ENCODE measurements at regions not wholly inside any gene's neighbourhood (a gene's known extent, or its start where the extent isn't known, plus 50 kb on each side); places are given as distances from the start of the nearest gene placed in this dataset.

DNA sequence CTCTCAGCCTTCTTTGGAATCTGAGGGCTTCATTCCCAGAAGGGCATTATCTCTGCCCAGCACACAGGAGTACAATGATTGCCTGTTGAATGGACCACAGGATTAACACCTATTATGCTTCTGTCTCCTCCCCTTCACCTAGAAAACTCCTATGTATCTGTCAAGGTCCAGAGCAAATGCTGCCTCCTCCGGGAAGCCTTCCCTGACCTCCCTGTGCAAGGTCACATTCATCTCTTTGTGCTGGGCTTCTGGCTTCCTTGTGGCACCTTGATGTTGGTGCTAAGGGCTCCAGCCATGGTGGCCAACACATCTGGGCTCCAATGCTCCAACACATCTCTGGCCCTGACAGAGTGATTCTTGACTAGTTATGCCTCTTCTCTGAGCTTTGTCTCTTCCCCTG lies 49.9 kb upstream of the ATP2B2 start:
- no peak for DNase-seq (ENCODE audit: low spot score)

DNA sequence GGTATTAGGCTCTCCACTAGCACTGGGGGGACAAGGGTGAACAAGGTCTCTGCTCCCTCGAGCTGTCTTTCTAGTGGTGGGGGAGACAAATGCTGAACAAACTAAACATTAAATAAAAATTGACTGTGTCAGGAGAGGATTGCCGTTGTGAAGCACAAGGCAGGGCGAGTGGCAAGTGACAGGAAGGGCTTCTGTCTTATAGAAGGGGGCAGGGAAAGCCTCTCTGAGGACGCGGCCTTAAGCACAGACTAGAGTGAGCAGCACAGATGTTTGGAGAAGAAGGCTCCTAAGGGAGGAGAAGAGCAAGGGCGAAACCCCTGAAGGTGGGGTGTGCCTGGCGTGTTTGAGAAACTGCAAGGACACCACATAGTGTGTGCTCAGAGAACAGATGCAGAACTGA lies 50.9 kb upstream of the ATP2B2 start:
- no peak for DNase-seq (ENCODE audit: low spot score)

DNA sequence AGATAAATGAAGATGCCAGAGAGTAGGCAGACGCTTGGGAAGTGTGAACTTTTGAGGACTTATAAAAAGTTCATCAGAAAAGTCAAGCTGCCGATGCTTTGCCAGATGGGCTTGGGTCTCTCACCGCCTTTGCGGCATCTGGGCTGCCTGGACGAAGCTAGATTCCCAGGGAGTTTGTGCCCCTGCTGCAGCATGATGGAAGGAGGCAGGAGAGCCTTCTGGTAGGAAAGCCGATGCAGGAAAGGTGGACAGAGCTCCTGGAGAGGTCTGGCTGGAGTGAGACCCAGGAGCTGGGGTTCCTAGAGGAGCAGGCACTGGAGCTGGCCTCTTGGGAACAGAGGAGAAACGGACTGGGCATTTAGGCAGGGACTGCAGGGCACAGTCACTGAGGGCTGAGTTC lies 51.9 kb upstream of the ATP2B2 start:
- no peak for DNase-seq (ENCODE audit: low spot score)

DNA sequence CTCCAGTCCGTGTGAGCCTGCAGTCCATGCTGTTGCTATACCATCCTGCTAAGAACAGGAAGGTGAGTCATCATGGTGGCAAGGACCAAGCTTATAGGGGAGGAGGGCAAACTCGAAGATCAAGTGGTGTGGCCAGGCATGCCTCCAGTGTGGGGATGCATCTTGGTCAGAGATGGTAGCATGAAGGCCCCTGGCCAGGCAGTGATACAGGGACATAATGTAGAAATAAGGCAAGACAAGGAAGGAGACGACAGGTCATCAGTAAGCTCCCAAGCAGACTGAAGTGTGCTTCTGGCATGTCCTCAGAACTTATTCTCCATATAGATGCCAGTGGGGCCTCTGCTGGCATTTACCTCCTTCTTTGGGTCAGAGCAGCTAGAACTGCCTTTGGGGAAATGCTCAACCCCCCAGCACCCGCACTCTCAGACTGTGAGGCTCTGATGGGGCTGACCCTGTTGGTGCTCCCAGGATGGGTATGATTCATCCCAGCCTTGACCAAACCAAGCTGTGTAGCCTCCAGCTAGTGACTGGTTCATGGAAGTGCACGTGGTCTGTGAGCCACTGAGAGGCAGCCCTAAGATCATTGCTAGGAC lies 52.5 kb upstream of the ATP2B2 start:
- peak; percentile 79 for DNase-seq (ENCODE audit: low spot score)

DNA sequence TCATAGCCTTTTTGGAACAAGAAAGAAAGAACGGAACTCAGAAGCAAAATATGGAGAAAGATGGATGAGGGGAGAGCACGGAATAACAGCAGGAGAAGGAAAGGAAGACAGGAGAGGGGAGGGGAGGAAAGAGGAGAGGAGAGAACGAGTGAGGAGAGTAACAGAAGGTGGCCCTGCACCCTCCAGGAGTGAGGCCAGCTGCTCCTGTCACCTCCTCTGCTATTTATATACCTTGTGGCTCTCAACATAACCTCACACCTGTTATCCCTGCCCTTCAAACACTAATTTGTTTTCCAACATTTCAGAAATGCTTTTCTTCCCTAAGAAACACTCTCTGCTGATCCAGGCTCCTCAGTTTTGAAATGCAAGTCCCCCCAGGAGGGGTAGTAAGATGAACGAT lies 53.4 kb upstream of the ATP2B2 start:
- no peak for DNase-seq (ENCODE audit: low spot score)

DNA sequence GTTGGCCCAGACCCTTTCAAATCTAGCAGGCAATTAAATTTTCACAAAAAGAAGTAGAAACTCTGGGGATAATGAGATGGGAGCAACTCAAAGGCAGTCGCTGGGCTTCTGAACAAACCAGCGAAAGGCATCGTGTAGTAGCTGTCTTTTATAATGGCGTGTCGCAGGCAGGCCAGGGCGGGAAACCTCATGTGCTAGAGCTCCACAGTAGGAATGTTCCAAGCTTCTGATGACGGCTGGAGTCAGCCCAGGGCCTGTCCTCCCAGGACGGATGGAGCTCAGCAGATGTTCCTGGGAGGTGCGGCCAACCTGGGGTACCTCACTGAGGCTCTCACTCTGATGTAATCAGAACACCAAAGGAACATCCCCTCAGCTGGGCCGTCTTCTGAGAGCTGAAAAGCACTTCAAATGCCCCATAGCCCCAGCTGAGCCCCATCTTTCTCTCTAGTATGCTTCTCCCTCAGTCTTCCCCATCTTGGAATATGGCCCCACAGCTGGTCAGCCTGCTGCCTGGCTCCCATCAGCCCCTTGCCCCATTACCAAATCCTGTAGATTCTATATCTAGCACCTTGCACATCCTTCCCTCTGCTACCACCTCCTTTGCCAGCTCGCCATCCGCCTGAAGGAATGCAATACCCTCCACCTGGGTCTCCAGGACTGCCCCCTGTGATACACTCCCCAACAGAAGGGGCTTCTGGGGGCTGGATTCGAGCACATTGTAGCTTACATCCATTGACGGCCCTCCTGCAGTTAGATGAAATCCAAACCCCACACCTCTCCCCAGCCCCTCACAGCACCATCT lies 54.9 kb upstream of the ATP2B2 start:
- no peak for DNase-seq (ENCODE audit: low spot score)

DNA sequence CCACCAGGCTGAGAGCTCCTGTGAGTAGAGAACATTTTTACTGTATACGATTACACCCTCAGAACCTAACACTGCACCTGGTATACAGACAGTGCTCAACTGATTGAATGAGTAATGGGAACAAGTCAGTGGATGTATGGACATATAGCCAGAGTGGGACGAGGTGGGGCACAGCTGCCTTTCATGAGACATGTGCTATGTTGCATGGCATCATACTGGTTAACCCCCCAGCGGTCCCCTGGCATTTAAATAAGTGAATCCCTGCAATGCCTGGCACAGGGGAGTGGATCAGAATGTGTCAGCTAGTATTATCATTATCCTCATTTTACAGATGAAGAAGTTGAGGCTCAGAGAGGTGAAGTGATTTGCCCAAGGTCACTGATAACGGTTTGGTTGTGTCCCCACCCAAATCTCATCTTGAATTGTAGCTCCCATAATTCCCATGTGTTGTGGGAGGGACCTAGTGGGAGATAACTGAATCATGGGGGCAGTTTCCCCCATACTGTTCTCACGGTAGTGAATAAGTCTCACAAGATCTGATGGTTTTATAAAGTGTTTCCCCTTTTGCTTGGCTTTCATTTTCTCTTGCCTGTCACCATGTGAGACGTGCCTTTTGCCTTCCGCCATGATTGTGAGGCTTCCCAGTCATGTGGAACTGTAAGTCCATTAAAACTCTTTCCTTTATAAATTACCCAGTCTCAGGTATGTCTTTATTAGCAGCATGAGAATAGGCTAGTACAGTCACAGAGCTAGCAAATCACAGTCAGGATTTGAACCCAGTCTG lies 56.0 kb upstream of the ATP2B2 start:
- DNase-seq (ENCODE audit: low spot score): no peak

DNA sequence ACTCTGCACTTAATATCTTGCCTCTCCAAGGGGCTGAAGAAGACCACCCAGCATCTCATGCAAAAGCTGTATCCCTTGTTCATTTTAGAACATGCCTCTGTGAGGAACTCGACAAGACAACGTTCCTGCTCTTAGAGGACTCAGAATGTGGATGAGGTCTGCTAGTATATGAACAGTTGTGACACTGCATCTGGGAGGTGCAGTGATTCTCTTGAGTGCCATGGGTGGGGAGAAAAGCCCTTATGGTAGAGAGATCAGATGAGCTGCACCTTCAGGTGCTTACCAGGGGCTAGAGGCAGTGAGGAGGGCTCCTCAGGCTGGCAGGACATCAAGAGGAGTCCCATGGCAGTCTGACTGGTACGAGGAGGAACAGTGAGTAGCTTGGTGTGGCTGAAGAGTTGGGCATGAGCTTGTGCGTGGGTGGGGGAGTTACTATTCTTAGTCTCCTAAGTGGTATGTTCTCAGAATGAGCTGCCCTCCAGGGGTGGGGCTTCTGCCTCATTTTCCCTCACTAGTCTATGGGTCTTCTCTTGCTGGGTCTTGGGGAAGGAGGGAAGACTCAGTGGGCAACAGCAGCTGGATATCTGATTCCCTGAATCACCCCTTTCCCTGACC lies 56.7 kb upstream of the ATP2B2 start:
- no peak for DNase-seq (ENCODE audit: low spot score)

DNA sequence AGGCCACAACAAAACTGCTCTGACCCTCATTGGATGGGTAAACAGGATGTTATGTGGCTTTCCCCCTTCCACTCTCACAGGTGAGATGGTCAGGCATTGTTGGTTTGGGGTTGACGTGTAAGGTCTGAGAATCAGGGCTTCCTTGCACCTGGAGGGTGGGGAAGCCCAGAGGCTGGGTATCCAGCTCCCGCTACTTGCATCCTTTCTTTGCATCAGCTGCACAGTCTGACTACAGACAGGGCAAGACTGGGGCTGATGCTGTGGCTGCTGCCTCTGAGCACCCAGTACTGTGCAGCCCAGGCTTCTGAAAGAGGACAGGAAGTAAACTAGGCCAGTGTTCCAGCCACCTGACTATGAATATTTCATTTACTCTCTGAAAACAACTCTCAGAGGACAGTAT lies 58.0 kb upstream of the ATP2B2 start:
- DNase-seq (ENCODE audit: low spot score): no peak

DNA sequence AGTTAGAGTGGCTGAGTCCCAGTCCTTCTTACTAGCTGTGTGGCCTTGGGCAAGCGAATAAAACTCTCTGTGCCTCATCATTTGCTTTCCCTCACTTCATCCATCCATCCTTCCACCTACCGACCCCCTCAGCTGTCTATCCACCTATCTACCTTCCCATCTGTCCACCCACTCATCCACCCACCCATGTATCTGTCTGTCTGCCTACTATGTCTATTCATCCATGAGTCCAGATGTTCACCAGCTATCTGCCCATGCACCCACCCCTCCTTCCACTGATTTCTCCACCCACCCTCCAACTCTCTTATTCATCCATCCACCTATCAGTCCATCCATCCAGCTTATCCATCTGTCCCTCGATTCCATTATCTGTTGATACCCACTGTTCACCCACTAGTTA lies 60.4 kb upstream of the ATP2B2 start:
- no peak for DNase-seq (ENCODE audit: low spot score)

DNA sequence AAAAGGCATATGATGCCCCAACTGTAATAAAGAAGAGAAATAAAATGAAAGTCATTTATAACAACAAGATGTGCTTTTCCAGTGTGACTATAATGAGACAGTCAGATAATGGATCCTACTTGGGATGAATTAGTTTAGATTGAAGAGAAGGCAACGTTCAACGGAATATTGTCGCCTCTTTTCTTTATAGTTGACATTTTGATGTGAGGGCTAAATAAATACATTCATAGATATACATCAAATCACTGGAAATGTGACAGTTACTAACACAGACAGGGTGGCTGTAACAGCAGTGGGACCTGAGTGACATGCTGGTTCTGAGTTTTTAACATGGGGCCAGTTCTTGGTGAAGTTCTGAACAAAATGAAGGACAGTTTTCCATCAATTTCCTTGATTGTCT lies 61.1 kb upstream of the ATP2B2 start:
- DNase-seq (ENCODE audit: low spot score): no peak

DNA sequence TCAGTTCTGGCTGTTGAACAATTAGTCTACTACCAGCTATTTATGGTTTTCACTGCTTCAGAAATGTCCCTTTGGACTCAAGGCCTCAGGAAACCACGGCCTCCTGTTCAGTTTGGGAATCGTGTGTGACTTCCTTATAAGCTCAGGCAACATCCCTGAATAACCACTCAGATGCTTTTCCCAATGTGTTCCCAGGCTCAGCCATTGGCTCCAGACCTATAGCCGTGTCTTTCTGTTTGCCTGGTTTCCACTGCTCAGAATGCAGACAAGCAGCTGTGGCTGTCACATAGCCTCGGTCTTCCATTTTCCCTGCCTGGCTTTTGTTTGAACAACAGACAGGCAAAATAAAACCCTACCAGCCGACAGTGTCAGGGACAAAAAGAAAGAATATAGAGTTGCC lies 63.2 kb upstream of the ATP2B2 start:
- no peak for DNase-seq (ENCODE audit: low spot score)

DNA sequence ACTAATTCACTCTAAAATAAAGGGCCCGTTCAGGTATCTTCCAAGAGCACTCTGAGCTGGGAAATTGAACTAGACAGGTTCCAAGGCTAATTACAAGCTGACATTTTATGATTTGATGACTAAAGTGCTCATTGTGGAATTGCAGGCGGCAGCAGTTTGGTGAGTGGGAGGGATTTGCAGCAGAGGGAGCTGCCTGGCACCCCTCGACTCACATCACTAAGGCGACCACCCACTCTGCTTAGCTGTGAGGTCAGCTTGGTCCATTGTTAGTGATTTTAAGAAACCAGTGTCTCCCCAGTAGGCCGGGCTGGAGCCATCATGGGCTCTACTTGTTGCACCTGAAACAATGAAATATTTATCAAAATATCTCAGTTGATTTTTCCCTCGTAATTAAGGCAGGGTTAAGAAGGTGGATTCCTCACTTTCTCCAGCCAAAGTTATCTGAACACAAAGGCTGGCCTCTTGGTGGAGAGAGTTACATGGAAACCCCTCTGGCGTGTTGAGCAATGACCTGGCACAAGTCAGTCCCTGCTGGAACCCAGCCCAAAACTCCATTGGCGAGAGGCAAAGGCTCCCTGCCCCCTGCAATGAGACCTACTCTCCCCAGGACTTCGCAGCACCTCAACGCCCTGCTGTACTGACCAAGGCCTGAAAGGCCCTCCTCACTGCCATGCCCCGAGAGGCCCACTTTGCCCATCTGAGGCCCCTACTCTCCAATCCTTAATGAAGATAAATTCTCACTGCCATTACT lies 65.0 kb upstream of the ATP2B2 start:
- DNase-seq (ENCODE audit: low spot score): no peak

DNA sequence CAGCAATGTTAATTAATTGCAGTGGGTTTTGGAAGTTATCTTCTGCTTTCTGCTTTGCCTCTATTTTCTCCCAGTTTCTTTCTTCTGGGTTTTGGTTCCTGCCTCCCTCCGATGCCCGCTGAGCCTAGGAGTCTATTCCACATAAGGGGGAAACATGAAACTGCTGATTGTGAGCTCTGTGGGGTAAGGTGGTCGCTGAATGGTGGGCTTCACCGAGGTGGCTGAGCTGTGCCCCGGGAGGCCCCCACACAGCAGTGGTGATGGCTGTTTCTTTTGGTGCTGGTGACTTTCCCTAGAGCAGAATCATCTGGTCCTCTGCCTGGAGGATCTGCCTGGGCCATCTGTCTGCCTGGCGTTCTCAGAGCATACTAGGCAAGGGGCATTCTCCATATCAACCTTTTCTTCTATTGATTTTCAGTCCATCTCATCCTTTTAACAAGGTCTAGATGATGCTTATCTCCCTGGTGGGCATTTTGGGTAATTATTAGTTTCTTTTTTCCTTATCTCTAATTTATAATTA lies 68.8 kb upstream of the ATP2B2 start:
- DNase-seq (ENCODE audit: low spot score): no peak

DNA sequence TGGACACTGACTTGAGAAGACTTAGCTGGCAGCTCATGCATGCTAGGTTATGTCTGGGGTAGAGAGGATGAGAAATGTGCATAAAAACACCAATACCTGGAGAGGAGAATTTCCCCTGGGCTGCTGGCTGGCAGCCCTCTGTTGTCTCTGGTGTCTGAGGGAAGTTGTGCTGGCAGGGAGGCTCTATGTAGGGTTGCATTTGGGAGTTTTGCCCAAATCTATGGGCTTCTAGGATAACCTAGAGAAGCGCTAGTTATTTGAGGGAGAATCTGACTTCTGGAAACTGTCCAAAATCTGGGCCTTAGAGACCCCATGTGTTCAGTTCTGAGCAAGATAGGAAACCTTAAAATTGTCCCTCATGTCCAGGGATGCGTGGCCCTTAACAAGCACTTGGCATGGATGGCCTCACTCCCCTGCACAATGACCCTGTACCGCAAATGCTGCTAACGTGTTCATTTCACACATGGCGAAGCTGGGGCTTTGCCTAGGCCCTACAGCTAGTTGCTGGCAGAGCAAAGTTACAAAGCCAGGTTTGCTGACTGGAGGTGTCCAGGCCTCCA lies 70.3 kb upstream of the ATP2B2 start:
- DNase-seq (ENCODE audit: low spot score): no peak

DNA sequence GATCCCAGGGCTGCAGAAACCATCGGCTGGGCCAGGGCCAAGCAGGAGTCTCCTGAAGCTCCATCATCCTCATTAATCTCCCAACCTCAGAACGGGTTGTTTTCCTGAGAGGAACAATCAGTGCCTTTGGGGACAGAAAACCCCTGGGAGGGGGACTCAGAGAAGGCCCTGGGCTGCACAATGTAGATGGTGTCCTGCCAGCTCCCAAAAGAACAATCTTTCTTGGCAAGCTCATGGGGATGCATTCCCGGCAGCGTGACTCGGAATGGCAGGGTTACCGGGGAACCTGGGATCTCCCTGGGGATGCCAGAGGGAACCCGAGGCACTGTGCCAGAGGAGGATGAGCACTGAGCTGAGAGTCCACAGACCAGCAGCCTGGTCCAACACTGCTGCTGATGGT lies 72.1 kb upstream of the ATP2B2 start:
- DNase-seq (ENCODE audit: low spot score): no peak

DNA sequence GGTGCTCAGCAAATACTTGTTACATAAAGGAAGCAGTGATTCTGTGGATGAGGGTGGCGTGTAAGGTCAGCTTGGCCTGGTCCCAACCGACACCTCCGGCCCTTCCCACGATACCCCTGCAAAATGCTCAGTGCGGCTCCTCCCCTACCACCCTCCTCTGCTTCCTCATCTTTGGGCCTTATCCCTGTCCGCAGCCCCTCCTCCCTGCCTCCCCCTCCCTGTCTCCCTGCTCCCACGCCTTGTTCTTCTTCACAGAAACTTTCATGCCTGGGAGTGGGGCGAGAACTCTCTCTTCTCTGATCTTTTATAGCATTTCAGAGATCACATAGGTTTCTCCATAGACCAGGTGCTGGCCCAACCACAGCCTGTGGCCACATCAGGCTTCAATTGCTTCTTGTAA lies 75.0 kb upstream of the ATP2B2 start:
- DNase-seq (ENCODE audit: low spot score): no peak

DNA sequence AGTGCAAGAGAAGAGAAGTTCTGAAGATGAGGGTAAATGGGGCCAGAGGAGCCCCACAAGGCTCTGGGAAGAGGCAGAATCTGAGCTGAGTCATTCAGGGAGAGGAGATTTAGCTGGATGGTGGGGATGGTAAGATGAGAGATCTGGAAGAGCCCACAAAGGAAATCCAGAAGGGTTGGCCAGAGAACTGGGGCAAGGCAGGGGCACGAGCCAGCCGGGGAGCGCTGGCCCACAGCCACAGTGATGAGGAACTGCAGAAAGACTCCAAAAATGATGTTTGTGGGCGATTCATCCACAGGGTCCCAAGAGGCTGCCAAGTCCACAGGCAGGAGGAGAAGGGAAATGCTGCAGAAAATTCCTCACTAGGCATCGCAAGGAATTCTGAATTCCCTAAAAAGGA lies 75.9 kb upstream of the ATP2B2 start:
- DNase-seq (ENCODE audit: low spot score): peak; percentile 34

DNA sequence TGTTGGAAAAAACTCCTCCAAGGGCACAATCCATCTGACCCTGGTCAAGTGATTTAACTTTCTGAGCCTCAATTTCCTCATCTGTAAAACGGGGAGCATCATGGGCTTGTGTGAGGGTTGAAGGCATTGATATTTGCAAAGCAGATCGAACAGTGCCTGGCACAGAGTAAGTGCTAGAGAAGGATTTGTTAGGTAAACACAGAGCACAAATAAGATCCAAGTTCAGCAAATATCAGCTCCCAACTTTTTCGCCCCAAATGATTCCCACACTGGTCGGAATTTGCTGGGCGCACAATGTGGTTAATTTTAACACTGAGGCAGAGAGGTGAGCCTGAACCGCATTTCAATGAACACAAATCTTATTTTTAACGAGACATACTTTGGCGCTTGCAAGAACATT lies 76.3 kb upstream of the ATP2B2 start:
- no peak for DNase-seq (ENCODE audit: low spot score)

DNA sequence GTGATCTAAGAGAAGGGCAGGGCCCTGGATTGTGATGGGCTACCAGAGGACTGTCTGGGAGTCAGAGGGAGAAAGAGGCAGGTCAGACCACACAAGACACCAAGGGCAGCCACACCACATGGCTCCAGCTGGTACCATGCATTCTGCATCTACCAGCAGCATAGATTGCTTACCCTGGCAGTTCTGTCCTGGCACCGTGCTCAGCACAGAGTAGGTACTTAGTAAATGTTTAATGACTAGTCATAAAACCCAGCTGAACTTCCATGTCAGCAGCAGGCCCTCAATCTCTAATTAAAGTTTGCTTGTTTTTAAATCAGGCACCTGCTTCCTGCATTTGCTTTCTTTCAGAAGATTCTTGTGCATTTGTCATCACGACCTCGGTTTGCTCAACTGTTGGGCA lies 77.3 kb upstream of the ATP2B2 start:
- DNase-seq (ENCODE audit: low spot score): no peak
